ENCODE measurements at regions not wholly inside any gene's neighbourhood (a gene's known extent, or its start where the extent isn't known, plus 50 kb on each side); places are given as distances from the start of the nearest gene placed in this dataset.

- TF ChIP-seq CTCF (IDR thresholded peaks at IDR 0.05; ENCODE audit: low read depth, low read length), result no peak
- no peak for TF ChIP-seq EZH2phosphoT487 (IDR thresholded peaks at IDR 0.05; ENCODE audit: low read depth)
Measured at GRCh38 chr20:50460115-50460607, 50.0 kb upstream of the PTPN1 start.
